ENCODE measurements at regions not wholly inside any gene's neighbourhood (a gene's known extent, or its start where the extent isn't known, plus 50 kb on each side); places are given as distances from the start of the nearest gene placed in this dataset.

- POLR2A ChIA-PET = no interaction called here
- CTCF ChIA-PET = interaction anchor here (1.3 kb wide), 1 partner anchor 12 kb away, joined by 4 read pairs; no protein-coding TSS in a partner anchor
- no peak for DNase-seq (ENCODE audit: extremely low spot score)
- no peak for TF ChIP-seq CTCF (IDR thresholded peaks at IDR 0.05; ENCODE audit: control extremely low read depth, extremely low read depth, low read depth, missing control alignments)
Measured at GRCh38 chr9:119577881-119578280, 208.6 kb upstream of the BRINP1 start.

GRCh38 chr9:119559986-119560385, 190.8 kb upstream of the BRINP1 start:
- no peak for TF ChIP-seq CTCF (IDR thresholded peaks at IDR 0.05; ENCODE audit: control extremely low read depth, extremely low read depth, low read depth, missing control alignments)
- ChIA-PET CTCF (interaction anchor here (1.3 to 2.3 kb wide), 3 partner anchors 9 to 917 kb away, joined by 3 to 8 read pairs (median 8); no protein-coding TSS in a partner anchor), POLR2A (no interaction called here)
- no peak for DNase-seq (ENCODE audit: extremely low spot score)

- DNase-seq (ENCODE audit: extremely low spot score) = no peak
- ChIA-PET CTCF (interaction anchor here (1.3 to 2.3 kb wide), 4 partner anchors 9 to 918 kb away, joined by 3 to 8 read pairs (median 7); no protein-coding TSS in a partner anchor), POLR2A (no interaction called here)
- TF ChIP-seq CTCF (IDR thresholded peaks at IDR 0.05; ENCODE audit: control extremely low read depth, extremely low read depth, low read depth, missing control alignments) = no peak
Measured at GRCh38 chr9:119559056-119559455, 189.8 kb upstream of the BRINP1 start.

GRCh38 chr9:119556129-119556875, 187.1 kb upstream of the BRINP1 start:
- TF ChIP-seq CTCF (IDR thresholded peaks at IDR 0.05; ENCODE audit: control extremely low read depth, extremely low read depth, low read depth, missing control alignments) = peak; percentile 97
- CTCF ChIA-PET = interaction anchor here (0.7 to 3.5 kb wide), 17 partner anchors 9 to 921 kb away, joined by 3 to 32 read pairs (median 4); no protein-coding TSS in a partner anchor
- POLR2A ChIA-PET = no interaction called here
- DNase-seq (ENCODE audit: extremely low spot score) = peak; percentile 71

- DNase-seq (ENCODE audit: extremely low spot score) = no peak
- POLR2A ChIA-PET = no interaction called here
- CTCF ChIA-PET = interaction anchor here (1.5 kb wide), 1 partner anchor 11 kb away, joined by 3 read pairs; no protein-coding TSS in a partner anchor
- TF ChIP-seq CTCF (IDR thresholded peaks at IDR 0.05; ENCODE audit: control extremely low read depth, extremely low read depth, low read depth, missing control alignments) = no peak
Measured at GRCh38 chr9:119544492-119544891, 175.3 kb upstream of the BRINP1 start.

GRCh38 chr9:119537138-119537537, 167.9 kb upstream of the BRINP1 start:
- TF ChIP-seq CTCF (IDR thresholded peaks at IDR 0.05; ENCODE audit: control extremely low read depth, extremely low read depth, low read depth, missing control alignments) = no peak
- CTCF ChIA-PET = interaction anchor here (1.1 kb wide), 1 partner anchor 19 kb away, joined by 7 read pairs; no protein-coding TSS in a partner anchor
- no peak for DNase-seq (ENCODE audit: extremely low spot score)
- POLR2A ChIA-PET = no interaction called here
